GM12878 (cell line): ENCODE measurements at regions not wholly inside any gene's neighbourhood (a gene's known extent, or its start where the extent isn't known, plus 50 kb on each side); places are given as distances from the start of the nearest gene placed in this dataset.
"Not testable (repeated sequence)": the region's sequence is repeated elsewhere in the genome, so short reads cannot be mapped to it uniquely, and the experiment has no call there.

Source experiments
- ATAC-seq: fragments of 200-7000 bp; cut with Tn5 transposase; 3 replicates; pipeline ENCODE4 v1.9.1; 2020; ENCODE audit warnings: mild to moderate bottlenecking, moderate library complexity
- BruUV-seq: library from RNA; stranded (reverse); fragments of 400-500 nt; replicated peaks from 2 replicates; lab custom pipeline; 2021; lab: Mats Ljungman, UMichigan
- CTCF ChIA-PET: fragments of 300-600 bp; sonication (Branson Sonifier 250); formaldehyde crosslinking; extraction: SDS; loops from one replicate; lab custom pipeline; 2021; ENCODE audit warnings: inconsistent platforms; lab: Yijun Ruan, JAX
- POLR2A ChIA-PET: fragments of 350-600 bp; formaldehyde crosslinking; extraction: SDS; loops from one replicate; lab custom pipeline; 2021; ENCODE audit warnings: inconsistent platforms; lab: Charles Lee
- RAD21 ChIA-PET: fragments of 300-600 bp; sonication (Branson Sonifier 250); formaldehyde crosslinking; loops from one replicate; lab custom pipeline; 2023; ENCODE audit warnings: antibody characterized with exemption; ENCODE audit not compliant: unreplicated experiment; lab: Charles Lee
- SMC1A ChIA-PET: fragments of 300-600 bp; sonication (Branson Sonifier 250); formaldehyde crosslinking; loops from one replicate; lab custom pipeline; 2023; ENCODE audit not compliant: unreplicated experiment, uncharacterized antibody; lab: Charles Lee
- DNase-seq: peaks from one replicate; pipeline ENCODE4 v3.0.0-alpha.2; 2011; ENCODE audit warnings: low read depth, low spot score
- FAIRE-seq: peaks from 3 replicates; lab custom pipeline; 2011; peaks lifted over from hg19 to GRCh38; lab: Jason Lieb, UNC
- H2AFZ ChIP-seq: 2 replicates; pipeline ENCODE4 v1.6.0; 2011; ENCODE audit warnings: low read depth, low read length, control low read depth; ENCODE audit not compliant: control insufficient read depth
- H3K27ac ChIP-seq: 2 replicates; pipeline ENCODE4 v1.5.1; 2011; ENCODE audit warnings: control low read depth; ENCODE audit not compliant: control insufficient read depth, insufficient read depth
- H3K27me3 ChIP-seq, 2 experiments: replicated peaks in 1 of 2; 2 replicates each; pipeline versions ENCODE4 v1.6.0 to v1.6.1; 2011; ENCODE audit warnings: low read length in 1 of 2; ENCODE audit not compliant: control insufficient read depth in 2 of 2, insufficient read depth in 2 of 2
- H3K36me3 ChIP-seq, 2 experiments: 2 replicates each; pipeline ENCODE4 v1.5.1; 2011; ENCODE audit warnings: low read length in 1 of 2; ENCODE audit not compliant: control insufficient read depth in 2 of 2, insufficient read depth in 2 of 2
- H3K4me1 ChIP-seq: 2 replicates; pipeline ENCODE4 v1.6.1; 2011; ENCODE audit warnings: mild to moderate bottlenecking, low read length, moderate library complexity, mixed read lengths; ENCODE audit not compliant: control insufficient read depth, insufficient read depth
- H3K4me2 ChIP-seq: 2 replicates; pipeline ENCODE4 v1.6.0; 2011; ENCODE audit warnings: control low read depth; ENCODE audit not compliant: control insufficient read depth, insufficient read depth
- H3K4me3 ChIP-seq: fragments of 200-600 bp; sonication (generic); 2 replicates; pipeline ENCODE4 v1.5.1; 2016
- H3K79me2 ChIP-seq: 2 replicates; pipeline ENCODE4 v1.6.0; 2011; ENCODE audit warnings: low read length; ENCODE audit not compliant: control insufficient read depth, insufficient read depth
- H3K9ac ChIP-seq: 2 replicates; pipeline ENCODE4 v1.8.0; 2011; ENCODE audit warnings: low read length, control low read depth, mixed read lengths; ENCODE audit not compliant: control insufficient read depth, insufficient read depth
- H3K9me3 ChIP-seq: replicated peaks from 3 replicates; pipeline ENCODE4 v1.5.1; 2011; ENCODE audit warnings: mild to moderate bottlenecking, low read length; ENCODE audit not compliant: control insufficient read depth, insufficient read depth
- H4K20me1 ChIP-seq: 2 replicates; pipeline ENCODE4 v1.6.0; 2011; ENCODE audit not compliant: control insufficient read depth, insufficient read depth
- BACH1 ChIP-seq: fragments of 450-650 bp; IDR thresholded peaks from 2 replicates; pipeline ENCODE4 v1.6.1; 2017; ENCODE audit warnings: mild to moderate bottlenecking, borderline replicate concordance
- CEBPB ChIP-seq, 2 experiments: fragments of 150-350 bp in 1 of 2; IDR thresholded peaks; 2 replicates each; pipeline ENCODE4 v1.6.1; 2012 to 2014; ENCODE audit warnings: low read depth in 2 of 2, low read length in 2 of 2, borderline replicate concordance in 1 of 2, inconsistent platforms in 1 of 2
- NR2C2 ChIP-seq: IDR thresholded peaks from 2 replicates; pipeline ENCODE4 v1.6.1; 2011; ENCODE audit warnings: borderline replicate concordance, low read depth; ENCODE audit not compliant: control insufficient read depth, insufficient read length
- POLR2A ChIP-seq: IDR thresholded peaks from 2 replicates; pipeline ENCODE4 v1.6.1; 2011; ENCODE audit warnings: low read depth, mild to moderate bottlenecking, low read length
- WGBS: methylation state at CpG from one replicate; pipeline ENCODE4 v1.1.6; 2016; ENCODE audit warnings: low lambda C conversion rate; ENCODE audit not compliant: insufficient replicate concordance, insufficient coverage; ENCODE audit errors: missing lambda C conversion rate; 5-methylcytosine and 5-hydroxymethylcytosine counted together
- in situ Hi-C: fragments of 300-500 bp; cut with MboI; formaldehyde crosslinking; loops from 9 replicates; pipeline ENCODE4 v1.14.3; 2018; ENCODE audit warnings: mixed read lengths
- intact Hi-C: fragments of 100-400 bp; cut with micrococcal nuclease; formaldehyde crosslinking; loops from one replicate; pipeline ENCODE4 v1.14.2; 2022; ENCODE audit not compliant: unreplicated experiment
- TF ChIP-seq, protein P1 (sequence below): IDR thresholded peaks from 2 replicates; pipeline ENCODE4 v1.6.1; 2011; ENCODE audit warnings: borderline replicate concordance, low read depth, mild to moderate bottlenecking, moderate library complexity, low read length; ENCODE audit not compliant: insufficient read depth, poor library complexity, severe bottlenecking

GRCh38 chr4:156374069-156374468 lies 420.4 kb upstream of the CTSO start (continued):
- TF ChIP-seq, protein P1, sequence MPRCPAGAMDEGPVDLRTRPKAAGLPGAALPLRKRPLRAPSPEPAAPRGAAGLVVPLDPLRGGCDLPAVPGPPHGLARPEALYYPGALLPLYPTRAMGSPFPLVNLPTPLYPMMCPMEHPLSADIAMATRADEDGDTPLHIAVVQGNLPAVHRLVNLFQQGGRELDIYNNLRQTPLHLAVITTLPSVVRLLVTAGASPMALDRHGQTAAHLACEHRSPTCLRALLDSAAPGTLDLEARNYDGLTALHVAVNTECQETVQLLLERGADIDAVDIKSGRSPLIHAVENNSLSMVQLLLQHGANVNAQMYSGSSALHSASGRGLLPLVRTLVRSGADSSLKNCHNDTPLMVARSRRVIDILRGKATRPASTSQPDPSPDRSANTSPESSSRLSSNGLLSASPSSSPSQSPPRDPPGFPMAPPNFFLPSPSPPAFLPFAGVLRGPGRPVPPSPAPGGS, result no peak
- no peak for TF ChIP-seq NR2C2
- TF ChIP-seq POLR2A, result no peak
- TF ChIP-seq CEBPB (IDR thresholded peaks at IDR 0.05; ENCODE audit: borderline replicate concordance in 1 of 2, low read depth in 2 of 2, low read length in 2 of 2), result no peak
- no peak for TF ChIP-seq BACH1
- TF ChIP-seq, all 136 proteins: peak for 0

DNA sequence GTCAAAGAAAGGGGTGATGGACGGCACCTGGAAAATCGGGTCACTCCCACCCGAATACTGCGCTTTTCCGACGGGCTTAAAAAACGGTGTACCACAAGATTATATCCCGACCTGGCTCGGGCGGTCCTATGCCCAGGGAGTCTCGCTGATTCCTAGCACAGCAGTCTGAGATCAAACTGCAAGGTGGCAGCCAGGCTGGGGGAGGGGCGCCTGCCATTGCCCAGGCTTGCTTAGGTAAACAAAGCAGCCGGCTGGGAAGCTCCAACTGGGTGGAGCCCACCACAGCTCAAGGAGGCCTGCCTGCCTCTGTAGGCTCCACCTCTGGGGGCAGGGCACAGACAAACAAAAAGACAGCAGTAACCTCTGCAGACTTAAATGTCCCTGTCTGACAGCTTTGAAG lies 413.8 kb upstream of the CTSO start:
- H3K79me2 ChIP-seq, H3K27ac ChIP-seq, H3K4me3 ChIP-seq, H2AFZ ChIP-seq, intact Hi-C loops, H3K4me2 ChIP-seq, FAIRE-seq, DNase-seq, H3K27me3 ChIP-seq, H3K9me3 ChIP-seq, in situ Hi-C loops, H3K36me3 ChIP-seq, H3K4me1 ChIP-seq, H4K20me1 ChIP-seq, ATAC-seq, BruUV-seq, RAD21 ChIA-PET, SMC1A ChIA-PET, POLR2A ChIA-PET, H3K9ac ChIP-seq: not testable (repeated sequence)
- CTCF ChIA-PET, result interaction anchor here (0.6 kb wide), 1 partner anchor 1771 kb away, joined by 4 read pairs; no protein-coding TSS in a partner anchor
- WGBS, result 37% methylated on average over 8 of the region's 13 CpGs
